Gastrocnemius medialis (tissue), 4 donors: ENCODE measurements at regions not wholly inside any gene's neighbourhood (a gene's known extent, or its start where the extent isn't known, plus 50 kb on each side); places are given as distances from the start of the nearest gene placed in this dataset.

Experiments used
- POLR2A ChIP-seq, 2 donors: fragments of 450-650 bp; IDR thresholded peaks; one replicate each; pipeline ENCODE4 v1.6.1; 2017; ENCODE audit warnings: antibody characterized with exemption in 2 of 2, mild to moderate bottlenecking in 2 of 2, moderate library complexity in 2 of 2
- TF ChIP-seq, protein P1 (sequence below), 5 experiments: fragments of 450-650 bp in 3 of 5; fragments of 200-600 bp in 2 of 5; sonication (generic) in 2 of 5; IDR thresholded peaks in 4 of 5; conservative IDR thresholded peaks in 1 of 5; 1 replicate in 4 of 5; 2 replicates in 1 of 5; pipeline ENCODE4 v1.5.1; 2016 to 2019; ENCODE audit warnings: antibody characterized with exemption in 5 of 5, mild to moderate bottlenecking in 3 of 5, moderate library complexity in 3 of 5

DNA sequence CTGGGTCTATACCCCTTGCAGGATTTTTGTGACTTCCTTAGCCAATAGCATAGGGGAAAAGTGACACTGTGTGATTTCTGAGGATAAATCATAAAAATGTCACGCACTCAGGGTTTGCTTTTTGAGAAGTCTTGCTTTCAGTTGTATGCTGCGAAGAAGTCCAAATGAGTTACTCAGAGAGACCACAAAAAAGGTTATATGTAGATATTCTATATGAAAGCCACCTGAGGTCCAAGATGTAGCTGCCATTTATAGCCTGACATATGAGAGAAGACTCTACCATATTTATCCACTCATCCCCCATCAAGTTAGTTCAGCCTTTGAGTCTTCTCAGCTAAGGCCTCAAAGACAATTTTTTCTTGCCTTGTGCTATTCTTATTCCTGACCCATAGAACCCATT, 488.3 kb upstream of the MAP2 start:
- TF ChIP-seq, protein P1, sequence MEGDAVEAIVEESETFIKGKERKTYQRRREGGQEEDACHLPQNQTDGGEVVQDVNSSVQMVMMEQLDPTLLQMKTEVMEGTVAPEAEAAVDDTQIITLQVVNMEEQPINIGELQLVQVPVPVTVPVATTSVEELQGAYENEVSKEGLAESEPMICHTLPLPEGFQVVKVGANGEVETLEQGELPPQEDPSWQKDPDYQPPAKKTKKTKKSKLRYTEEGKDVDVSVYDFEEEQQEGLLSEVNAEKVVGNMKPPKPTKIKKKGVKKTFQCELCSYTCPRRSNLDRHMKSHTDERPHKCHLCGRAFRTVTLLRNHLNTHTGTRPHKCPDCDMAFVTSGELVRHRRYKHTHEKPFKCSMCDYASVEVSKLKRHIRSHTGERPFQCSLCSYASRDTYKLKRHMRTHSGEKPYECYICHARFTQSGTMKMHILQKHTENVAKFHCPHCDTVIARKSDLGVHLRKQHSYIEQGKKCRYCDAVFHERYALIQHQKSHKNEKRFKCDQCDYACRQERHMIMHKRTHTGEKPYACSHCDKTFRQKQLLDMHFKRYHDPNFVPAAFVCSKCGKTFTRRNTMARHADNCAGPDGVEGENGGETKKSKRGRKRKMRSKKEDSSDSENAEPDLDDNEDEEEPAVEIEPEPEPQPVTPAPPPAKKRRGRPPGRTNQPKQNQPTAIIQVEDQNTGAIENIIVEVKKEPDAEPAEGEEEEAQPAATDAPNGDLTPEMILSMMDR (IDR thresholded peaks at IDR 0.05 in 4 of 5, conservative IDR thresholded peaks at IDR 0.05 in 1 of 5) = no peak
- no peak for TF ChIP-seq POLR2A (IDR thresholded peaks at IDR 0.05)
